K562 (cell line): ENCODE measurements at regions not wholly inside any gene's neighbourhood (a gene's known extent, or its start where the extent isn't known, plus 50 kb on each side); places are given as distances from the start of the nearest gene placed in this dataset.

Experiments
- ARID1B ChIP-seq: fragments of 450-650 bp; IDR thresholded peaks from 2 replicates; pipeline ENCODE4 v1.6.1; 2016; ENCODE audit warnings: antibody characterized with exemption, mild to moderate bottlenecking, inconsistent platforms
- ATF1 ChIP-seq, 2 experiments: fragments of 450-650 bp in 1 of 2; IDR thresholded peaks; 2 replicates each; pipeline ENCODE4 v1.6.1; 2016; ENCODE audit warnings: missing compliant biosample characterization in 1 of 2, missing genetic modification characterization in 1 of 2
- CBX8 ChIP-seq: fragments of 200-600 bp; sonication (generic); IDR thresholded peaks from 2 replicates; pipeline ENCODE4 v1.6.1; 2012; ENCODE audit warnings: borderline replicate concordance, mixed run types, low read depth, mild to moderate bottlenecking, moderate library complexity, mixed read lengths, low read length, control low read depth, inconsistent platforms; ENCODE audit not compliant: poor library complexity, severe bottlenecking; ENCODE audit errors: extremely low read depth
- CCNT2 ChIP-seq: IDR thresholded peaks from 2 replicates; pipeline ENCODE4 v1.6.1; 2011; ENCODE audit warnings: borderline replicate concordance, low read depth, mild to moderate bottlenecking, moderate library complexity, mixed read lengths, low read length; ENCODE audit not compliant: insufficient read length; ENCODE audit errors: extremely low read depth
- CTBP1 ChIP-seq: fragments of 450-650 bp; IDR thresholded peaks from 2 replicates; pipeline ENCODE4 v1.6.1; 2016; ENCODE audit warnings: borderline replicate concordance
- CXXC5 ChIP-seq: fragments of 250-450 bp; sonication (Bioruptor Pico); IDR thresholded peaks from 2 replicates; pipeline ENCODE4 v1.8.0; 2022; ENCODE audit warnings: inconsistent platforms, mild to moderate bottlenecking, moderate library complexity
- ESRRA ChIP-seq: fragments of 450-650 bp; IDR thresholded peaks from 2 replicates; pipeline ENCODE4 v1.6.1; 2014; ENCODE audit warnings: low read depth, mild to moderate bottlenecking, moderate library complexity, borderline replicate concordance
- MYC ChIP-seq, 2 experiments: fragments of 250-450 bp in 1 of 2; sonication (Bioruptor Pico) in 1 of 2; IDR thresholded peaks; 2 replicates each; pipeline versions ENCODE4 v1.5.1 to v1.6.1; 2012 to 2021; ENCODE audit warnings: low read depth in 2 of 2, borderline replicate concordance in 1 of 2, improper control_type of control experiment in 1 of 2, low read length in 1 of 2, mild to moderate bottlenecking in 1 of 2, moderate library complexity in 1 of 2
- NR2C2 ChIP-seq, 2 experiments: fragments of 200-800 bp in 1 of 2; sonication (Bioruptor generic) in 1 of 2; sonication (generic) in 1 of 2; formaldehyde crosslinking in 1 of 2; IDR thresholded peaks; 2 replicates each; pipeline versions ENCODE4 v1.6.1 to v1.8.0; 2016 to 2022; ENCODE audit warnings: mild to moderate bottlenecking in 1 of 2, missing compliant biosample characterization in 1 of 2, missing genetic modification characterization in 1 of 2, missing genetic modification reagents in 1 of 2
- SREBF1 ChIP-seq: fragments of 150-350 bp; IDR thresholded peaks from 2 replicates; pipeline ENCODE4 v1.6.1; 2014; ENCODE audit warnings: antibody characterized with exemption, low read depth, low read length, borderline replicate concordance
- TAF7 ChIP-seq: fragments of 450-650 bp; IDR thresholded peaks from 2 replicates; pipeline ENCODE4 v1.6.1; 2016; ENCODE audit warnings: missing genetic modification characterization, missing compliant biosample characterization
- ZFP1 ChIP-seq: fragments of 450-650 bp; formaldehyde crosslinking; IDR thresholded peaks from 2 replicates; pipeline ENCODE4 v1.4.0; 2020; ENCODE audit warnings: mild to moderate bottlenecking, mixed read lengths
- TF ChIP-seq, protein P1 (sequence below): fragments of 450-650 bp; IDR thresholded peaks from 2 replicates; pipeline ENCODE4 v1.7.1; 2018; ENCODE audit warnings: mild to moderate bottlenecking, low read depth; ENCODE audit not compliant: partially characterized antibody
- TF ChIP-seq, protein P2 (sequence below): fragments of 450-650 bp; IDR thresholded peaks from 2 replicates; pipeline ENCODE4 v1.6.1; 2016; ENCODE audit warnings: antibody characterized with exemption

DNA sequence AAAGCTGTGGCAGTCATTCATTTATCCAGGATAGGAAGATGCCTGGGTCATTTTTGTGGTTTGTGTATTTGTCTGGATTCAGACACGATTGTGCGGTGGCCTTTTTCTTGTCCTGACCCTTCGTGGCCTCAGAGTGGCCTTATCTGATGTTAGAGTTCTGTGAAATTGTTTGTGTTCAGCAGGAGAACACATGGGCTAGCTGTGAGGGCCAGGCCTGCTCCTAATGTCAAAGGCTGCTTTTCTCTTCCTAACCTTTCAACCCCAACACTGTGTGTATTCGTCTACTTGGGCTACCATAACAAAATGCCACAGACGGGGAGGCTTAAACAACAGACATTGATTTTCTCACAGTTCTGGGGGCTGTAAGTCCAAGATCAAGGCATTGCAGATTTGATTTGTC is 321.8 kb downstream of the CD83 start (continued):
- TF ChIP-seq NR2C2 (CRISPR knock-in tag; IDR thresholded peaks at IDR 0.05) (no peak), NR2C2 (tag; IDR thresholded peaks at IDR 0.05) (peak; percentile 73), CXXC5 (CRISPR knock-in tag) (0 out of 2 replicates have a peak, but pooled peaks have one; percentile 28), SREBF1 (no peak), CTBP1 (peak; percentile 32; the same call in 1 of the 2 replicates), ZFP1 (CRISPR knock-in tag) (no peak), TAF7 (tag) (no peak), ATF1 (CRISPR knock-in tag; IDR thresholded peaks at IDR 0.05) (no peak), ATF1 (tag; IDR thresholded peaks at IDR 0.05) (0 out of 2 replicates have a peak, but pooled peaks have one; percentile 13), MYC (IDR thresholded peaks at IDR 0.05; ENCODE audit: low read depth, low read length) (peak; percentile 44; the same call in 1 of the 2 replicates), MYC (CRISPR knock-in tag; IDR thresholded peaks at IDR 0.05; ENCODE audit: borderline replicate concordance, low read depth) (no peak), ESRRA (peak; percentile 44; the same call in 1 of the 2 replicates), ARID1B (peak; percentile 28; the same call in 1 of the 2 replicates), CCNT2 (no peak), CBX8 (no peak)
- TF ChIP-seq, protein P1, sequence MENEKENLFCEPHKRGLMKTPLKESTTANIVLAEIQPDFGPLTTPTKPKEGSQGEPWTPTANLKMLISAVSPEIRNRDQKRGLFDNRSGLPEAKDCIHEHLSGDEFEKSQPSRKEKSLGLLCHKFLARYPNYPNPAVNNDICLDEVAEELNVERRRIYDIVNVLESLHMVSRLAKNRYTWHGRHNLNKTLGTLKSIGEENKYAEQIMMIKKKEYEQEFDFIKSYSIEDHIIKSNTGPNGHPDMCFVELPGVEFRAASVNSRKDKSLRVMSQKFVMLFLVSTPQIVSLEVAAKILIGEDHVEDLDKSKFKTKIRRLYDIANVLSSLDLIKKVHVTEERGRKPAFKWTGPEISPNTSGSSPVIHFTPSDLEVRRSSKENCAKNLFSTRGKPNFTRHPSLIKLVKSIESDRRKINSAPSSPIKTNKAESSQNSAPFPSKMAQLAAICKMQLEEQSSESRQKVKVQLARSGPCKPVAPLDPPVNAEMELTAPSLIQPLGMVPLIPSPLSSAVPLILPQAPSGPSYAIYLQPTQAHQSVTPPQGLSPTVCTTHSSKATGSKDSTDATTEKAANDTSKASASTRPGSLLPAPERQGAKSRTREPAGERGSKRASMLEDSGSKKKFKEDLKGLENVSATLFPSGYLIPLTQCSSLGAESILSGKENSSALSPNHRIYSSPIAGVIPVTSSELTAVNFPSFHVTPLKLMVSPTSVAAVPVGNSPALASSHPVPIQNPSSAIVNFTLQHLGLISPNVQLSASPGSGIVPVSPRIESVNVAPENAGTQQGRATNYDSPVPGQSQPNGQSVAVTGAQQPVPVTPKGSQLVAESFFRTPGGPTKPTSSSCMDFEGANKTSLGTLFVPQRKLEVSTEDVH, result peak; percentile 17
- TF ChIP-seq, protein P2, sequence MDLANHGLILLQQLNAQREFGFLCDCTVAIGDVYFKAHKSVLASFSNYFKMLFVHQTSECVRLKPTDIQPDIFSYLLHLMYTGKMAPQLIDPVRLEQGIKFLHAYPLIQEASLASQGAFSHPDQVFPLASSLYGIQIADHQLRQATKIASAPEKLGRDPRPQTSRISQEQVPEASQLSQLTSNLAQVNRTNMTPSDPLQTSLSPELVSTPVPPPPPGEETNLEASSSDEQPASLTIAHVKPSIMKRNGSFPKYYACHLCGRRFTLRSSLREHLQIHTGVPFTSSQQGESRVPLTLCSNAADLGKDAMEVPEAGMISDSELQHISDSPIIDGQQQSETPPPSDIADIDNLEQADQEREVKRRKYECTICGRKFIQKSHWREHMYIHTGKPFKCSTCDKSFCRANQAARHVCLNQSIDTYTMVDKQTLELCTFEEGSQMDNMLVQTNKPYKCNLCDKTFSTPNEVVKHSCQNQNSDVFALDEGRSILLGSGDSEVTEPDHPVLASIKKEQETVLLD, result no peak
